ENCODE measurements at regions not wholly inside any gene's neighbourhood (a gene's known extent, or its start where the extent isn't known, plus 50 kb on each side); places are given as distances from the start of the nearest gene placed in this dataset.
"Not testable (repeated sequence)": the region's sequence is repeated elsewhere in the genome, so short reads cannot be mapped to it uniquely, and the experiment has no call there.

DNA sequence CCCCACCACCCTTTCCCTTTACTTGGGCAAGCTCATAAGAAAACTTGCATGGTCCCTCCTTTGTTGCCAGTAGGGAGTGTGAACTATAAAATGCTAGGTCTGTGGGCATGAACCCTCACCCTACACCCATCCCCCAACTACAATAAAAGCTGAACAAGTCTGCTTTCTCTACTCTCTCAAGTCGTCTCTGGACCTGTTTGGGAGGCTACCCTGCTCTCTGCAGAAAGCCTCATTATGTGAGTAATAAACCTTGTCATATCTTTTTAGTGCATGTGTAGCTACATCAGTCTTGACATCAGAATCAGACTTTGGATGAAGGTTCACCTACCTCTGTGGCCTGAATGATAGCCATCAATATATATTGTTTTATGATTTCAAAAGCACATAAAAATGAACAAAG is 155.4 kb upstream of the FAM241A start:
- DNase-seq = no peak

DNA sequence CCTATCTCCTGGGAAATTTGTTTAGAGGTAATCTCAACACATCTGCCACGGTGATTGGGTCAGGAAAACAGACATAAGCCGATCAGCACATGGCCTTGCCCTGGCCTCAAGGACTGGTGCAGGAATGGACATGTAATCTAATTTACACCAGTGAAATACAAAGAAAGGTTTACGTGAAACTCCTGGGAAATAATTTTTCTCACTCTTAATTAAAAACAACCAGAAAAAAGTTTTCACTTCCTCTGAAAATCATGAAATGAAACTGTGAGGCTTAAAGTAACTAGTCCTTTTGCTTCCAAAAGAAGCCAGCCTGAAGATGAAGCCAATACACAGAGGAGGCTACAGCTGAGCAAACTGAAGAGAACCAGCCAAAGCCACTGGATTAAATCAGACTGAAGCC is 154.1 kb upstream of the FAM241A start:
- DNase-seq = no peak

DNA sequence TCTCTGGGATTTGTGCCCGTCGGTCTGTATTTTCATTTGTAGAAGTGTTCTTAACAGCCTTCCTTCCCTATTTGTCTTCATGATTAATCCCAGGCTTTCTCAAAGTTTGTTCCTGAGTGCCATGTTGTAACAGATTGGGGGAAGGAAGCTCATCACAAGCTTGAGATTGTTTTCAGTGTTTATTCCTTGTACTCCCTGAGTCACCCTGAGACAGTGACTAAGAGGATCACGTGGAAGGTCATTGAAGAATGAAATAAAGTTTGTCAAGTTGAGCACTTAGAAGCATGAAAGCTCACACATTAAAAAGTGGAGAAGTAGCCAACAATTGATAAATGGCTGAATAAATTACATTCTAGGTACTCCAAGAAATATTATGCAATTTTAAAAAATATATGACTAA is 153.5 kb upstream of the FAM241A start:
- no peak for DNase-seq

DNA sequence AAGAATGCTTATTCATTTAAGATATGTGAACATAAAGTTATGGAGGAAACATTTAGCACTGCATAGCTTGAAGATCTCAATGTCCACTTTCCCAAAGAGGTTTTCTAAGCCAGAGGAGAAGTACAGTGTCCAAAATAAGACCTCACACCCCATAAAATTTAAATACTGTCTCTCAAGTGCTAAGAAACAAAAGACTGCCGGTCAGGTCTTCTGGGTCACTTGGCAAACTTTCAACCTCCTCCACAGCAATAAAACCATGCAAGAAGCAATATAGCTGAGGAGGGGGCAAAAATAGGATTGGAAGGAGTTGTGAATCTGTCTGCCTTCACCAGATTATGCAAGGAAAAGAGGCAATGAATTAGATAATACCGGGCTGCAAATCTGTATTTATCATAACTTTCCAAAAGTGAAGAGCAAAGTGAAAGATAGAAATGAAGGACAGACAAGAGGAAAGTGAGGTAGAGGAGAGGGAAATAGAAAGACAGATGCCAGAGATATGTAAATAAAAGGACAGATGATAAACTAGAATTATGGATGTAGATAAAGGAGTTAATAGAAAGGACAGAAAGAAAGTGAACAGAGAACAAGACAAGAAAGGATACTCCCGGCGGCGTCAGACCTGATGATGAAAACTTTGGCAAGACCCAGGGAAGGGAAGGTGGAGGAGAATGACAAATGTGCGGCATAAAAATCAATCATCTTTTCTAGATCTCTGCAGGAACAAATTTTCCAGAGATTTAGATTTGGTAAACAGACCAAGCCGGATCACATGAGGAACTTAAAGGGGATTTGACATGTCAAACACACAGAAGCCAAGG is 152.7 kb upstream of the FAM241A start:
- no peak for DNase-seq

DNA sequence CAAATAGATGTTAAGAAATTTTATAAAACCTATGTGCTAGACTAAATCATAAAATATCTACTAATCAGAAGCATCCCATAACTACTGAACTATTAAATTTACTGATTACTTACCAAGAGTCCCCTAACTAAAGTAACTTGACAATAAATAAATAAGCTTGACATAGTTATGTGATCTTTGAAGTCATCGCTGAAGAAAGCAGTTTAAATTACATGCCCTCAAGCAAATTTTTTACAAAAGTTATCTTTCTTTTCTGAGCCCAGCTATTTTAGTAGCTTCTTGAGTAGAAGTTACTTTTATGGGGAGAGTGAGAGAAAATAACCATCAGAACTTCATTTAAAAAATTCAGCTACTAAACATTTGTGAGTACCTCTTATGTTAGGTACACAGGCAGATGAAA is 150.9 kb upstream of the FAM241A start:
- no peak for DNase-seq

DNA sequence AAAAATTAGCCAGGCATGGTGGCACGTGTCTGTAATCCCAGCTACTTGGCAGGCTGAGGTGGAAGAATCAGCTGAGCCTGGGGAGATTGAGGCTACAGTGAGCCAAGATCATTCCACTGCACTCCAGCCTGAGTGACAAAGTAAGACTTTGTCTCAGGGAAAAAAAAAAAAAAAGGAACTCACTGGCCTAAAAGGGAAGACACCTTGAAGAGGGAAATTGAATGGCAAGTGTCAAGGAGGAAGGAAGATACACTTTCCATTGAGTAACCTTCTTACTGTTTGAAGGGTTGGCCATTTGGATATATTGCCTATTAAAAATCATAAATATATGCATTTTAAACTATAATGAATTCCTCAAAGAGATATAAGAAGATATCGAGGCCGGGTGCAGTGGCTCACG is 147.5 kb upstream of the FAM241A start:
- no peak for DNase-seq

DNA sequence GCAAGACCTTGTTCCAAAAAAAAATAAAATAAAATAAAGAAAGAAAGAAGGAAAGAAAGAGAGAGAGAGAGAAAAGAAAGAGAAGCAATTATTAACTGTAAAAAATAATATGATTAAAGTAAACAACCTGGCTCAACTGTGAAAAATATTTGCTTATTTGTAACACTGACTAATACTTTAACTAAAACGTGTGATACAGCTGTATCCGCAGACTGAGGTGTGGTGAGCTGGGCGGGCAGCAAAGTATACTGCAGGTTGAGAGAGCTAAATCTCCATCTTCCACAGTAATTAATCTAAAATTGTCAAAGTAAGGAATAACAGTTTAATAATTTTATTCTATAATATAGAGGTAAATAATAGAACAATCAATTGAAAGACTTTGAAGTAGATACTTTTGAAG is 145.5 kb upstream of the FAM241A start:
- DNase-seq = no peak

GRCh38 chr4:112001041-112001440 is 144.2 kb upstream of the FAM241A start:
- no peak for DNase-seq

GRCh38 chr4:112002248-112002661 is 143.0 kb upstream of the FAM241A start:
- DNase-seq = no peak

GRCh38 chr4:112003231-112003907 is 141.9 kb upstream of the FAM241A start:
- DNase-seq = no peak

DNA sequence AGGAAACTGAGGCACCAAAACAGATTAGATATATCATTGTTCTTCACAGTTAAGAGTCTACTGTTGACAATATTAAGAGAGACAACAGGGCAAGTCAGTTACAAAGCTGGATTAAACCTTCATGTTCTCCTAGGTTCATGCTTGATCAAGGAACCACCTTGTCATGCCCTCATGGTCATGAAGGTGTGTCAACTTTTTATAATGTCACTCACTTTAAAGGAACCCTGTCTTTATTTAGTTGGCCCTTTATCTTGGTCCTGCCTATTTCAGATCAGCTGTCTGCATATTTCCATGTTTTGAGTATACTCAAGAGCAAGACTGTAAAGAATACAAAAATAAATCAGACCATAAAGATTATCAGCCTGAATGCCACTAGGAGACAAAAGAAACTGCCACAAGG is 140.2 kb upstream of the FAM241A start:
- no peak for DNase-seq

- DNase-seq = no peak
These were observed 137.9 kb upstream of the FAM241A start for GRCh38 chr4:112007391-112007790.

GRCh38 chr4:112015960-112016359 is 129.3 kb upstream of the FAM241A start:
- DNase-seq = no peak

- DNase-seq = no peak
These were observed 121.8 kb upstream of the FAM241A start for GRCh38 chr4:112023402-112023950.

DNA sequence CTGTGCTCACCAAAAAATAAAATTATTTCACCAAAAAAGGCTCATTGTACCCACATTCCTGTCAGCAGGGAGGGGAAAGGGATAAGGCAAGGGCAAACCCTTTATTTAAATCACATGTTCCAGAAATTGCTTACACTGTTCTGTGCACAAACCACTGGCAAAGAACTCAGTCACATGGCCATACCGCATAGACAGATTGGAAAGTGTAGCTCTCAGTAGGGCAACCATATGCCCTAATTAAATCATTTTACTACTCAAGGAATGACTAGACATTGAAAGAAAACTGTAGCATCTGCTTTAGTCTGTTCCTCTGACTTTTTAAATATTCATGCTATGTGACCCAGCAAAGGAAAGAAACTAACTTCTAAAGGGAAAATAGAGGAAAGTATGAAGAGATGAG is 119.2 kb upstream of the FAM241A start:
- no peak for DNase-seq

- no peak for DNase-seq
These were observed 115.5 kb upstream of the FAM241A start for GRCh38 chr4:112029771-112030171.

- DNase-seq = peak; percentile 27
These were observed 113.4 kb upstream of the FAM241A start for GRCh38 chr4:112031712-112032328.

DNA sequence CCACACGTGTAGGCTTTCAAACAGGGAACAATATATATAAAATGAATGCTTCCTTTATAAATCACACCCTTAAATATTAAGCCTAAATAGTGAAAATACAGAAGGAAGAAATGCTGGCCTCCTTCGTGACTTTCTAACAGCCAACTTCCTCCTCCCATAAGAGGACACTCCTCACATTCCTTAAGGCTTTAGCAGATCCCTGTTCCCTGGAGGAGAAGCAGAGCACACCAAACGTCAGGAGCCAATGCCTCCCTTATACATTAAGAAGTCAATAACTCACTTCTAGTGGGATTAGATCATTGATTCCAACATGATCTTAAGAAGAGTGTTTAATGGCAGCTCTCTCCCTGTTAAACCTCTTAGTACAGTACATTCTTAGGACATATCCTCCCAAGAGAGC is 108.4 kb upstream of the FAM241A start:
- no peak for DNase-seq

DNA sequence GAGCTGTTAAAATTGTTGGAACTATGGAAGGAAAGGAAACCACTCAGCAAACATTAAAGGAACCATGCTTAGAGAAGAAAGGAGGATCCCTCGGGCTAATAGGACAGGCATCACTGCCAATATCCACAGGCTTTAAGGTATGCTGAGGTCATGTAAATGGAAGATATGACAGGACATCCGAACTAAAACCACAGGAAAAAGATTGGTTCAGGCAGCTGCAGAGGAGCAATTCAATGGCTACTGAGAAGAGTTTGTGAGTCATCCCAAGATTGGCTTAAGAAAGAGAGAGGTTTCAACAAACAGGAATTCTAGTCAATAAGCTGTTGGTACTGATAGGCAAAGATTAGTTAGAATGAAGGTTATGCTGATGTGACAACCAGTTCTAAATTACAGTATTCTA is 106.4 kb upstream of the FAM241A start:
- DNase-seq = no peak

DNA sequence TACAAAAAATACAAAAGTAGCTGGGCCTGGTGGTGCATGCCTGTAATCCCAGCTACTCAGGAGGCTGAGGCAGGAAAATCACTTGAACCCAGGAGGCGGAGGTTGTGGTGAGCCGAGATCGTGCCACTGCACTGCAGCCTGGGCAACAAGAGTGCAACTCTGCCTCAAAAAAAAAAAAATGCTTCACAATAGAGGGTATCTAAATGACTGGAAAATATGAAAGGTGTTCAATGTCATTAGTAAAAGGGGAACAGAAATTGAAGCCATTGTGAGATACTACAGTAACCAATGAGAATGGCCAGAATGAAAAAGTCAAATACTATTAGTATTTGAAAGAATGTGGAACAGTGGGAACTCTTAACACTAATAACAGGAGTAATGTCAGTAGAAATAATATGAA is 96.1 kb upstream of the FAM241A start:
- DNase-seq = not testable (repeated sequence)

- DNase-seq = no peak
These were observed 91.4 kb upstream of the FAM241A start for GRCh38 chr4:112053825-112054350.

DNA sequence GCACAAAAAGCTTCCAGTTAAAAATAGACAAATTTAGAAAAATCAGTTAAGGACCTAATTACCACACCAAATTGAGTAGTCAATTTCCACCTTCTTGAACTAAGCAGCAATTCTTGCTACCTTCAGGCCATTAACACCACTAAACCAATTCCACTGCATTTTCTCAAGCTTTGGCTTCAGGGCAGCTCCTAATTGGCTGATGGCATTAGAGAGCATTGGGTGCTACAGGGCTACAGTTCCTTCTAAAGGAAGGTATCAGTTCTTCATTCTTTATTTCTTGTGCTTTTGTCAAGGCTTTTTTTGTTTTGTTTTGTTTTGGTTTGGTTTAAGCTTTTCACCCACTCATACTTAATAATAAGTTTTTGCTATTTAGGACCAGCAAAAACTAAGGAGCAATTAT is 90.2 kb upstream of the FAM241A start:
- no peak for DNase-seq

GRCh38 chr4:112057470-112057869 is 87.8 kb upstream of the FAM241A start:
- DNase-seq = no peak

DNA sequence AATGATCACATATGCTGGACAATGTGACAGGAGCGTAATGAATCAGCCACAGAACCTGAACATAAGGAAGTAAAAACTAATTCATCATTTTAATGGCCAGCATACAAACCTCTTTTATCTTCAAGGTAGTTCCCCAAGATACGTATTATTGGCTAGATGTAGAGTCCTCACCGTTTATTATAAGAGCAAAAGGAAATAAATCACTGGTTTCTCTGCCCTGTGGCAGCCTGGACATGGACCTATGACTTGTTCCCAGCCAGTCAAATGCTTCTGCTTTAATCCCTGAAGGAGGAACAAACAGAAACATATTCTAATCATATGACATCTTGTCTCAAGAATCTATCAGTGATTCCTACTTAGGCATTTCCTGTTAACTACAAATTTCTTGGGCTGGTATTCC is 86.8 kb upstream of the FAM241A start:
- DNase-seq = no peak

Measured in NCI-H1048 (cell line).